Large intestine (tissue), 3 donors: ENCODE measurements at regions not wholly inside any gene's neighbourhood (a gene's known extent, or its start where the extent isn't known, plus 50 kb on each side); places are given as distances from the start of the nearest gene placed in this dataset.

Experiments
- DNase-seq, 2 donors: peaks; one replicate each; pipeline versions ENCODE4 v3.0.0 to v3.0.0-alpha.2; 2013
- H3K27ac ChIP-seq: one replicate; pipeline ENCODE4 v1.5.1; 2013; ENCODE audit warnings: low read length
- H3K27me3 ChIP-seq: 2 replicates; pipeline ENCODE4 v1.6.1; 2013; ENCODE audit warnings: low read length; ENCODE audit not compliant: control insufficient read depth, insufficient read depth
- H3K36me3 ChIP-seq: 2 replicates; pipeline ENCODE4 v1.6.1; 2013; ENCODE audit warnings: low read length; ENCODE audit not compliant: control insufficient read depth, insufficient read depth
- H3K4me1 ChIP-seq: one replicate; pipeline ENCODE4 v1.6.1; 2013; ENCODE audit warnings: low read length; ENCODE audit not compliant: control insufficient read depth, insufficient read depth
- H3K4me3 ChIP-seq: one replicate; pipeline ENCODE4 v1.5.1; 2013; ENCODE audit warnings: low read length
- H3K9me3 ChIP-seq: one replicate; pipeline ENCODE4 v1.6.1; 2013; ENCODE audit warnings: mild to moderate bottlenecking, low read depth, low read length, moderate library complexity; ENCODE audit not compliant: control insufficient read depth
- WGBS: methylation state at CpG from one replicate; pipeline ENCODE4 v1.1.5; 2013; ENCODE audit warnings: low lambda C conversion rate; ENCODE audit not compliant: insufficient coverage; 5-methylcytosine and 5-hydroxymethylcytosine counted together

DNA sequence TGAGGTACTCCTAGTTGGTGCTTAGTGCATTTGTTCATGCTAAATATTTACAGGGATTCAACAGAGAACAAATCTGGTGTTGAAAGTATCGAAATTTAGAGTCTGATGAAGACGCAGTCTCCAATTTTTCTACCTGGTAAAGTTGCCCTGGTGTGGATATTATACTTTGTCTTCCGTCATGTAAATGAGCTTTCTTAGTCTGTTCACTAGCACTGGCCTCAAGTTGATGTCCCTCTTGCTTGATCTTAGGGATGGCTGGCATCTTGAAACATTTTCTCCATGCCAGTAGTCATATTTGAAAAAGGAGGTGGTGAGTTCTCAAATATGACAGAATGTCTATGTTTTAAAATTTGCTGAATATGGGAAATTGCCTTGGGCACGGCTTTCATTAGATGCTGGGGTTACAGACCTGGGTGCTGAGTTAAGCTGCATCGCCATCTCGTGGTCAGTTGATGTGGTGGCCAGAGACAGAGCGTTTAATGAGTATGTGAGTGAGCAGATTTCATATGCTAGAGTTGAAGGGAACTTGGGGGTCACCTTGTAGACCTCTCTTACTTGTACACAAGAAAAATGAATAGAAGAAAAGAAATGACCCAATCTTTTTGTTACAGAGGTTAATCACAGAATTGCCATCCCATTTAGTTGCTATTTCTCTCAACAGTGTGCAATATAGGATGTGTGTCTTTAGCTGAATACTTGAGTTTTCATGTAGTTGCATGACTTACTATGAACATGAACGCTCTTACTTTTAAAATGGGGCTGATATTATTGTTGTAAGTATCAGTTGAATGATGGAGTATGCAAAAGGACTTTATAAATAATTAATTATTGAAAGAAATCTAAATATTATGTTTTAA, 172.8 kb upstream of the DCN start:
- peak; percentile 56 to 57 for DNase-seq
- H3K27me3 ChIP-seq = no peaks in the 10 kb centered on the region
- H3K27ac ChIP-seq = no peak overlapping the region
- H3K9me3 ChIP-seq = no peaks in the 10 kb centered on the region
- H3K36me3 ChIP-seq = no peaks in the 10 kb centered on the region
- WGBS = 33% methylated on average over 3 of the region's 8 CpGs
- no peak overlapping the region for H3K4me3 ChIP-seq
- H3K4me1 ChIP-seq = peaks cover 6% of the 10 kb centered on the region

DNA sequence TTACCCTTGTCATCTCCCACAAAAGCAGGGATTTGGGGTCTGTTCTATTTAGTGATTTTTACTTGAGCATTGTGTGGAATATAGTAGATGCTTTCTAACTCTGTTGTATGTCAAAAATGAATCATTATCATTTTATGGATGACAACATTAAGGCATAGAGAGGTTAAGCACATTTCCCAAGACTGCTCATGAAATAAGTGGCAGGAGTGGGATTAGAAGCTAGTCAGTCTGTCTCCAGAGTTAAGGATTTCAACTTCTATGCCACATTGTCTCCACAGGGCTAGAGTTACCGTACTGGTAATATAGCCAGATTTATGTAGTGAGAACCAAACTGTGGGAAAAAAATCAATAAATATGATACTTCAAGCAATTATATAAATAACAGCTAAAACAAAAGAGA, 170.6 kb upstream of the DCN start:
- no peak for DNase-seq
- Histone ChIP-seq H3K4me1 (peaks cover 6% of the 10 kb centered on the region), H3K4me3 (no peak overlapping the region), H3K27me3 (no peaks in the 10 kb centered on the region), H3K36me3 (no peaks in the 10 kb centered on the region), H3K27ac (no peak overlapping the region), H3K9me3 (no peaks in the 10 kb centered on the region)
- WGBS = no CpG with 5 or more reads among the region's 1 CpG

DNA sequence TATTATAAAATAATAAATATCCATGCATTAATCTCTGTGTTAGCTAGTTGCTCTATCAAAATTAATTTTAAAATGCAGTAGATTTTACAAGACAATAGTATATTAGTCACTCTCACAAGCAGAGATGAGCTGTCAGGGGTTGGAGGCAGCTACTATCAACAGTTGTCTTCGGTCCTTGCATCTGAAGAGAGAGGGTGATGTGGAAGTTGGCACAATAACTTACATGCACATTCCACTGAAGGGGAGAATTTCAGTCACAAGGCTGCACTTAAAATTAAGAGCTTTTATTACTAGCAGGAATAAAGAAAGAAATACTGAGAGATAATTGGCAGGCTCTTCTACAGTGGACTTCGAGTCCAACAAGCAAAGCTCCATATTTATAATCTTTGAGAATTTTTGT, 166.9 kb upstream of the DCN start:
- Histone ChIP-seq H3K36me3 (no peaks in the 10 kb centered on the region), H3K4me1 (no peaks in the 10 kb centered on the region), H3K9me3 (no peaks in the 10 kb centered on the region), H3K4me3 (no peak overlapping the region), H3K27ac (no peak overlapping the region), H3K27me3 (no peaks in the 10 kb centered on the region)
- DNase-seq = no peak
- WGBS = 71% methylated on average over 1 of the region's 2 CpGs

DNA sequence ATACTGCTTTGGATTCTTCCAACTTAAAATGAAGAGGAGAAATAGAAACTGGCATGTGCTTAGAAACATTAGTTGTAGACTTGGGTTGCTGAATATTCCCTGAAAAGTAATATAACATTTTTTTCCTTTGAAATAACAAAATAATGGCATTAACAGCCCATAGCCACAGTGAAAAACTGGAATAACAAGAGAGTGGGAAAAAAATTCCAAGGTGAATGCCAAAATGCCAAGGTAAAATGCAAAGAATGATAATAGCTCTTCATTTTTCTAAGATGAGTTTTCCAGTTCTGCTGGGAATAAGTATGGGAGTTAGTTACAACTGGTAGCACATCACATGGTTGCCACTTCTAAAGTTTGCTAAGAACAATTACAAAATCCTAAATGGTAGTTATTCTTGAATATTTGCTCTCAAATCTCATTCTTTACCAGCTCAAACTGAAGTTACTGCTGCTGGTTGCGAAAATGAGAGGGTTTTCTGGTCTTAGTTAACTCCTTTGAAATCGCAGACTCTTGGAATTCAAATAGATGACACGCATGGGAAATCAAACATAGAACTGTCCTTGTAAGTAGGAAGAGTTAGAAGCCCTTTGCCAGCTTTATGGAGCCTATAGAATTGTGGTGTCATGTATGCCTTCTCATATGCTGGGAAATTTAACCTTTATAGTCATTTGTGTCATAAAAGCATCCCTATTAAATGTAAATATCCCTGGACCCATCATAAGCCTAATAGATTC, 165.0 kb upstream of the DCN start:
- H3K27ac ChIP-seq = no peak overlapping the region
- WGBS = no CpG with 5 or more reads among the region's 3 CpGs

DNA sequence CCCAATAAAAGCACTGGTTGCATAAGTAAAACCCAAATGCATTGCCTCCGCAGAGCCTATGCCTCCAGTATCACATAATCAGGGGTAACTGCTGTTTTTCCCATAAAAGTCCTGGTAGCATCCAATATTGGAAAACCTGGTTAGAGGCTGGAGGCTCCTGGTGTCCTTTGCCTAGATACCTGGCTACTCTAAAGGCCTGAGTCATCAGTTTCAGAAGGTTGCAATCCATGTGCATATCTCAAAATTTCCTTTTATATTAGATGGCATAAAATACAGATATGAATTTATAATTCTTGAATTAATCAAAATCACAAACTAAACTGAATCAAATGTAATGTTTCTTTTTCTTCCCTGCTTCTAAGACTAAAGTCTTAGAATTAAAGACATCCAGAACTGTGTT, 164.2 kb upstream of the DCN start:
- Histone ChIP-seq H3K27ac (no peak overlapping the region), H3K36me3 (no peaks in the 10 kb centered on the region), H3K27me3 (no peaks in the 10 kb centered on the region), H3K4me3 (no peak overlapping the region), H3K9me3 (no peaks in the 10 kb centered on the region), H3K4me1 (no peaks in the 10 kb centered on the region)
- no peak for DNase-seq
- no CpG with 5 or more reads among the region's 1 CpG for WGBS

More for the DNA sequence above, 165.0 kb upstream of the DCN start:
- Histone ChIP-seq H3K9me3 (no peaks in the 10 kb centered on the region), H3K36me3 (no peaks in the 10 kb centered on the region), H3K4me1 (no peaks in the 10 kb centered on the region), H3K27me3 (no peaks in the 10 kb centered on the region), H3K4me3 (no peak overlapping the region)
- DNase-seq = no peak

DNA sequence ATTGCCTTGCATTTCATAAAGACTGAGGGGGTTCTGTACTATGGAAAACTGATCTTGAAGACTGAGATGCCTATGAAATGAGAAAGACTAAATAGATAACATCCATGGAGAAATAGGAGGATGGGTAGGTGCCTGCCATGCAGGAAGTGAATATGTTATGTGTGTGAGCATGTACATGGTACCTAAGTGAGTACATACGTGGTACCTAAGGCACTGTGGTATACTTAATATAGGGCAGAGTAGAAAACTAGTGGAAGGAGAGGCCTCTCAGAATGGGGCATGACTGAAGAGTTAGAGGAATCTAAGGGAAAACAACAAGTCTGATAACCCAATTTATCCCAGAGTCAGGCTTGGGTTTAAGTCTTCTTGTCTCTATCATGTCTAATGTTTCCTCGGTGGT, 161.8 kb upstream of the DCN start:
- WGBS = no CpG with 5 or more reads among the region's 2 CpGs
- Histone ChIP-seq H3K4me1 (no peaks in the 10 kb centered on the region), H3K4me3 (no peak overlapping the region), H3K36me3 (no peaks in the 10 kb centered on the region), H3K27me3 (no peaks in the 10 kb centered on the region), H3K27ac (no peak overlapping the region), H3K9me3 (no peaks in the 10 kb centered on the region)
- no peak for DNase-seq

DNA sequence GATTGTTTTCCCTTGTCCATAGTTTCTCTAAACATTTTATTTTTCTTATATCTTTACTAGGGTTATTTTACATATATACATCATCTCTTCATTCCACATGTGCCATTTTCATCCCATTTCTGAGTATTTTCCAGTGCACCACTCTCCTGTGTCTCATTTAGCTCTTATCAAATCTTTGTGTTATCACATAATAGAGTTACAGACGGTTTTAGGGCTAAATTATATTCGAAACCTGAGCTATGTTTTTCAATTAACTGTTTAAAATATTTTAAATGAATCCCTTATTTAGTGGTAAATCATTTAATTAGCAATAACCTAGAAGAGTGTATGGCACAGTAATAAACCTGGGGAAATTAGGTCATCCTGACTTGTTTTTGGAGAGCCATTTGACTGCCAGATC, 160.4 kb upstream of the DCN start:
- no peak overlapping the region for H3K27ac ChIP-seq
- no peaks in the 10 kb centered on the region for H3K9me3 ChIP-seq
- WGBS = 86% methylated on average over 2 of the region's 2 CpGs
- DNase-seq = no peak
- no peaks in the 10 kb centered on the region for H3K4me1 ChIP-seq
- H3K36me3 ChIP-seq = no peaks in the 10 kb centered on the region
- H3K27me3 ChIP-seq = no peaks in the 10 kb centered on the region
- no peak overlapping the region for H3K4me3 ChIP-seq

DNA sequence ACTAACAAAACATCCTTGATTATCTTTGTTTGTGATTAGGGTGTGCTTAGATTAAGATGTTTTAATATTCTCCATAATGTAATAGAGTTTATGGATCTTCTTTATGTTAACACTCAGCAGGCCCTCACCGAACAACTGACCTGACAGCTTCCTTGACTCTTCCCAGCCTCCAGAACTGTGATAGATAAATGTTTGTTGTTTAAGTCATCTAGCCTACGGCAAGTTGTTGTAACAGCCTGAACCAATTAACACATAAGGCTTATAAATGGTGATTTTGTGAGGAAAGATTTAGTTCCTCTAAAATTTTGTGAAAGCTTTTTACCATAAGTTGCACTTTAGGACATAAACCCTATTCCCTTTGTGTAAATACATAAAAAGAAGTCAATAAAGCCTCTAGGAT, 156.5 kb upstream of the DCN start:
- Histone ChIP-seq H3K27ac (no peak overlapping the region), H3K27me3 (no peaks in the 10 kb centered on the region), H3K9me3 (no peaks in the 10 kb centered on the region), H3K4me1 (no peaks in the 10 kb centered on the region), H3K36me3 (no peaks in the 10 kb centered on the region), H3K4me3 (no peak overlapping the region)
- WGBS = no CpG with 5 or more reads among the region's 2 CpGs
- DNase-seq = no peak

DNA sequence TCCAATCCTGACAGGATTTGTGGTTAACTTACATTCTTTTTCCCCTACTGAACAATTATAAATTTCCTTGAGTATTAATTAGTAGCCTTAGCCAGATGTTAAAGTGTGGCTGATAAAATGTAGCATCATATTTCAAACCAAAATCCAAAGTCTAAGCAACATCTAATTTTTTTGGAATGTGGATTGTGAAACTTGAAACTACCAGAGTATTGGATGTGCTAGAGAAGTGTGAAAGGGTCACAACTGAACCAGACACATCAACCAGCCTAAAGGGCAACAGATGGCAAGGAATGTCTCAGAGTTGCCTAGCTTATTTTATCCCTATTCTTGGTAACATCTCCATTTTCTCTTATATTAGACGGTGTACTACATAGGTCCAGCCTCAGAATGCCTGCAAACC, 153.1 kb upstream of the DCN start:
- Histone ChIP-seq H3K36me3 (no peaks in the 10 kb centered on the region), H3K27me3 (no peaks in the 10 kb centered on the region), H3K9me3 (no peaks in the 10 kb centered on the region), H3K27ac (no peak overlapping the region), H3K4me1 (no peaks in the 10 kb centered on the region), H3K4me3 (no peak overlapping the region)
- no peak for DNase-seq
- WGBS = 100% methylated on average over 1 of the region's 1 CpG

DNA sequence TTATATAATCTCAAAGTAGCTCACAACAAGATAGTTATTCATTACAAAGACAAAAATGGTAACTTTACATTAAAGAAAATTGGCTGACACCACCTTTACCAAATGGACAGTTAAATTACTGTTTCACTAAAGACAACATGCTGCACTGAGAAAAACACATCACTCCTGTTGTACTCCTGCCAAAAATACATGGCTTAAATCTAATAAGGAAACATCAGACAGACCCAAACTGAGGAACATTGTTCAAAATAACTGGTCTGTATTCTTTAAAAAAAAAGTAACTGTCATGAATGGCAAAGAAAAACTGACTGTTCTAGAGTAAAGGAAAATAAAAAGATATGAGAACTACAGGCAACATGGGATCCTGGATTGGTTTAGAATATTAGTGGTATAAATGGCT, 151.3 kb upstream of the DCN start:
- Histone ChIP-seq H3K27ac (no peak overlapping the region), H3K36me3 (no peaks in the 10 kb centered on the region), H3K4me3 (no peak overlapping the region), H3K27me3 (no peaks in the 10 kb centered on the region), H3K4me1 (no peaks in the 10 kb centered on the region), H3K9me3 (no peaks in the 10 kb centered on the region)
- no peak for DNase-seq

DNA sequence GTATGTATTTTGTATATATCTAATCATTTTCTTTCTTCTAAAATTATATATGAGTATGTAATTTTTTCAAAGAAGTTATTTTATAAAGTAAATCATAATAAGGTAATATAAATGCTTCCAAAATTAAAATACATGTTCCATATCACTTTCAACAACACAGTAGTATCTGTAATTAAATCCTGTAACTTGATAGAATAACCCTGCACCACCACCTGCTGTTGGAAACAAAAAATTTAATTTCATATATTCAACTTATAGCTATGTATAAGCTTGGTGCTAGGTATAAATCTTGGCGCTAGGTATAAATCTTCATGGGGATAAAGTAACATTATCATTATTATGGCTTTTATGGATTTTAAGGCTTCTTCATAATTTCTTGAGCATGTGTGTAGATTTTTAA, 149.7 kb upstream of the DCN start:
- no peaks in the 10 kb centered on the region for H3K4me1 ChIP-seq
- H3K9me3 ChIP-seq = no peaks in the 10 kb centered on the region
- WGBS = no CpG with 5 or more reads among the region's 1 CpG
- no peaks in the 10 kb centered on the region for H3K36me3 ChIP-seq
- no peaks in the 10 kb centered on the region for H3K27me3 ChIP-seq
- H3K27ac ChIP-seq = no peak overlapping the region
- DNase-seq = no peak
- H3K4me3 ChIP-seq = no peak overlapping the region
